D721Med (cell line): ENCODE measurements at regions not wholly inside any gene's neighbourhood (a gene's known extent, or its start where the extent isn't known, plus 50 kb on each side); places are given as distances from the start of the nearest gene placed in this dataset.
A peak's percentile ranks its signal among the peaks of the same experiment; 100 is the strongest.

Experiments used
- DNase-seq: peaks from one replicate; pipeline ENCODE4 v3.0.0; 2011; ENCODE audit warnings: low spot score; ENCODE audit not compliant: insufficient read length
- FAIRE-seq: peaks from 2 replicates; lab custom pipeline; 2011; peaks lifted over from hg19 to GRCh38; lab: Jason Lieb, UNC
- CTCF ChIP-seq: IDR thresholded peaks from 2 replicates; pipeline ENCODE4 v1.5.1; 2012; ENCODE audit warnings: mild to moderate bottlenecking, control low read depth; ENCODE audit not compliant: insufficient read depth; ENCODE audit errors: missing control alignments

GRCh38 chr2:126482582-126483464 lies 173.1 kb upstream of the GYPC start:
- TF ChIP-seq CTCF, result peak; percentile 19
- DNase-seq, result no peak
- no peak for FAIRE-seq

DNA sequence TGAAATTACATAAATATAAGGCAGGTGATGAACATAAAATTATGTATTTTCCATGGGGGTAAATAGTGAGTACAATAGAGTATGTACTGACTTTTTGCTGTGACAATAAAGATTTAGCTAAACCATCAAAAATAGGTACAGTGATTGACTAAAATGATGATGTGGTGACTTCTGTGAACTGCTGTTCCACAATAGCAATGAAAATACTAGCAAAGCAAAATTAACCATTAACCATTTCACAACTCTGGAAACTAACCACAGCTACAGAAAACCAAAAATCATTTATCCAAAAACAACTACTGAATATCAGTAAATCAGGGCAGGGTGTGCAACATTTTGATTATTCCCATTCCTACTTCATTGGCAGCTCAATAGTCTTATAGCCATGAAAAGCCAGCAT lies 161.4 kb upstream of the GYPC start:
- FAIRE-seq (no peak), DNase-seq (no peak)
- TF ChIP-seq CTCF, result no peak

- no peak for FAIRE-seq
- no peak for DNase-seq
- no peak for TF ChIP-seq CTCF
Observed at GRCh38 chr2:126495189-126495588, 160.8 kb upstream of the GYPC start.

GRCh38 chr2:126496493-126496892 lies 159.5 kb upstream of the GYPC start:
- no peak for TF ChIP-seq CTCF
- DNase-seq, result no peak
- FAIRE-seq, result no peak

GRCh38 chr2:126503476-126503875 lies 152.5 kb upstream of the GYPC start:
- no peak for FAIRE-seq
- TF ChIP-seq CTCF, result no peak
- no peak for DNase-seq

DNA sequence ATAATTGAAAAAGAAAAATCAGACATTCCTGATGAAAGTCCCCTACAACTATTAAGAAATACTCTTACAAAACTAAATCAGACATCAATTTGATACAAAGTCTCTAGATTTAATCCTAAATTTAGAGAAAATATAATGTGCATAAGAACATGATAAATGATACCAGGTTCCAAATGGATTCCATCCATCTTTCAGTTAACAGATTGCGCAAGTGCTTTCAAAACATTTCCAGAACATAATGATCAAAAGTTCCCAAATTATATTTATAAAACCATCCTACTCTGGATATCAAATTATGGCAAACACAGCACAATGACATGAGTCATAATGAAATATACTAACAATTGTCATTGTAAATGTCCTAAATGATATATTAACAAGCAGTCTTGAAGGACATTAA lies 151.0 kb upstream of the GYPC start:
- TF ChIP-seq CTCF, result no peak
- DNase-seq (no peak), FAIRE-seq (no peak)

DNA sequence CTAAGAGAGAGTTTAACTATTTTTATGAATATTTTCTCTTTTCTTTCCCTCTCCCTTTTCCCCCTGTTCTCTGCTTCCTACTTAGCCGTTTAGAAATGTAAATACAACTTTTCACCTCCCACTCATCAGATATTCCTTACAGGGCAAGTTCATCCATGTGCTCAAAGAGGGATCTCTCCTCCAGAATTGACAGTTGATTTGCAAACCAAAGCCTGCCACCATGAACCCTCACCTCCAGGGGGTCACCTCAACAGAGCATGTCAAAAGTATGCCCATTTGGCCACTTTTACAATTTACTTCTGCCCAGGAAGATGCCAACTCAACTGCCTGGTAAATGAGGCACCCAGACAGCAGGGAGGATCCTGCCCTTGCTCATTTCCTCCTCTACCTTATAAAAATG lies 149.2 kb upstream of the GYPC start:
- TF ChIP-seq CTCF, result no peak
- DNase-seq, result no peak
- FAIRE-seq, result no peak
